Iris pigment epithelial cell (primary cell): ENCODE measurements at regions not wholly inside any gene's neighbourhood (a gene's known extent, or its start where the extent isn't known, plus 50 kb on each side); places are given as distances from the start of the nearest gene placed in this dataset.
"Not testable (repeated sequence)": the region's sequence is repeated elsewhere in the genome, so short reads cannot be mapped to it uniquely, and the experiment has no call there.

Experiments
- DNase-seq: peaks from one replicate; pipeline ENCODE4 v3.0.0-alpha.2; 2011; ENCODE audit warnings: low read depth

- DNase-seq, result no peak
Observed at GRCh38 chr3:26068890-26069289, 279.0 kb downstream of the OXSM start.

- DNase-seq, result no peak
Observed at GRCh38 chr3:26070854-26071253, 281.0 kb downstream of the OXSM start.

GRCh38 chr3:26074080-26074479 is 284.2 kb downstream of the OXSM start:
- DNase-seq, result no peak

- no peak for DNase-seq
Observed at GRCh38 chr3:26078539-26078938, 288.6 kb downstream of the OXSM start.

- DNase-seq, result no peak
Observed at GRCh38 chr3:26081166-26081565, 291.3 kb downstream of the OXSM start.

- no peak for DNase-seq
Observed at GRCh38 chr3:26081806-26082205, 291.9 kb downstream of the OXSM start.

GRCh38 chr3:26082911-26083310 is 293.0 kb downstream of the OXSM start:
- DNase-seq, result no peak

- DNase-seq, result no peak
Observed at GRCh38 chr3:26084629-26085028, 294.7 kb downstream of the OXSM start.

- DNase-seq, result no peak
Observed at GRCh38 chr3:26087751-26088150, 297.9 kb downstream of the OXSM start.

- no peak for DNase-seq
Observed at GRCh38 chr3:26089249-26089648, 299.4 kb downstream of the OXSM start.

GRCh38 chr3:26090589-26090988 is 300.7 kb downstream of the OXSM start:
- DNase-seq, result no peak

- DNase-seq, result no peak
Observed at GRCh38 chr3:26091096-26091495, 301.2 kb downstream of the OXSM start.

- DNase-seq, result no peak
Observed at GRCh38 chr3:26091626-26092025, 301.7 kb downstream of the OXSM start.

- not testable (repeated sequence) for DNase-seq
Observed at GRCh38 chr3:26097111-26097510, 307.2 kb downstream of the OXSM start.

- DNase-seq, result peak; percentile 7
Observed at GRCh38 chr3:26099692-26100091, 309.8 kb downstream of the OXSM start.

GRCh38 chr3:26100176-26100575 is 310.3 kb downstream of the OXSM start:
- no peak for DNase-seq

- DNase-seq, result no peak
Observed at GRCh38 chr3:26102376-26102775, 312.5 kb downstream of the OXSM start.

- DNase-seq, result no peak
Observed at GRCh38 chr3:26104851-26105251, 315.0 kb downstream of the OXSM start.

GRCh38 chr3:26105261-26105660 is 315.4 kb downstream of the OXSM start:
- no peak for DNase-seq

GRCh38 chr3:26106228-26106627 is 316.3 kb downstream of the OXSM start:
- DNase-seq, result no peak

- no peak for DNase-seq
Observed at GRCh38 chr3:26108846-26109489, 319.1 kb downstream of the OXSM start.

GRCh38 chr3:26114851-26115250 is 325.0 kb downstream of the OXSM start:
- no peak for DNase-seq

GRCh38 chr3:26118165-26118564 is 328.3 kb downstream of the OXSM start:
- peak; percentile 2 for DNase-seq

GRCh38 chr3:26132942-26133341 is 343.1 kb downstream of the OXSM start:
- no peak for DNase-seq

GRCh38 chr3:26141296-26141695 is 351.4 kb downstream of the OXSM start:
- no peak for DNase-seq
